Neural cell (in vitro differentiated cells): ENCODE measurements at regions not wholly inside any gene's neighbourhood (a gene's known extent, or its start where the extent isn't known, plus 50 kb on each side); places are given as distances from the start of the nearest gene placed in this dataset.

Source experiments
- CTCF ChIP-seq: fragments of 450-650 bp; IDR thresholded peaks from 2 replicates; pipeline ENCODE4 v1.5.1; 2014; ENCODE audit warnings: antibody characterized with exemption, mild to moderate bottlenecking, moderate library complexity; ENCODE audit not compliant: poor library complexity, severe bottlenecking
- EP300 ChIP-seq: fragments of 450-650 bp; conservative IDR thresholded peaks from 2 replicates; pipeline ENCODE4 v1.6.1; 2014; ENCODE audit warnings: antibody characterized with exemption, mild to moderate bottlenecking, moderate library complexity; ENCODE audit not compliant: poor library complexity, severe bottlenecking

- TF ChIP-seq CTCF, result no peak
- TF ChIP-seq EP300, result no peak
Observed at GRCh38 chr1:55815745-55816455, 600.7 kb upstream of the USP24 start.
